NCI-H146 (cell line): ENCODE measurements at regions not wholly inside any gene's neighbourhood (a gene's known extent, or its start where the extent isn't known, plus 50 kb on each side); places are given as distances from the start of the nearest gene placed in this dataset.

Experiments used
- DNase-seq: peaks from one replicate; lab custom pipeline; 2025; lab: John Stamatoyannopoulos, UW

GRCh38 chr20:4095639-4096038 lies 53.0 kb upstream of the SMOX start:
- no peak for DNase-seq

- peak; percentile 28 for DNase-seq
Measured at GRCh38 chr20:4091490-4092479, 56.8 kb upstream of the SMOX start.

GRCh38 chr20:4090756-4091489 lies 57.7 kb upstream of the SMOX start:
- no peak for DNase-seq

GRCh38 chr20:4089756-4090487 lies 58.7 kb upstream of the SMOX start:
- no peak for DNase-seq

GRCh38 chr20:4088766-4089165 lies 59.9 kb upstream of the SMOX start:
- DNase-seq = no peak

- no peak for DNase-seq
Measured at GRCh38 chr20:4087923-4088322, 60.7 kb upstream of the SMOX start.

- no peak for DNase-seq
Measured at GRCh38 chr20:4086771-4087687, 61.6 kb upstream of the SMOX start.

- DNase-seq = no peak
Measured at GRCh38 chr20:4084721-4085120, 63.9 kb upstream of the SMOX start.

- no peak for DNase-seq
Measured at GRCh38 chr20:4084096-4084495, 64.5 kb upstream of the SMOX start.

- DNase-seq = no peak
Measured at GRCh38 chr20:4083098-4083865, 65.3 kb upstream of the SMOX start.

- no peak for DNase-seq
Measured at GRCh38 chr20:4082406-4083097, 66.1 kb upstream of the SMOX start.

- no peak for DNase-seq
Measured at GRCh38 chr20:4081421-4081820, 66.1 kb upstream of the RNF24 start.

- no peak for DNase-seq
Measured at GRCh38 chr20:4076671-4077070, 61.3 kb upstream of the RNF24 start.

- no peak for DNase-seq
Measured at GRCh38 chr20:4076033-4076432, 60.7 kb upstream of the RNF24 start.

- DNase-seq = no peak
Measured at GRCh38 chr20:4074877-4075455, 59.6 kb upstream of the RNF24 start.

GRCh38 chr20:4073852-4074741 lies 58.7 kb upstream of the RNF24 start:
- no peak for DNase-seq

- no peak for DNase-seq
Measured at GRCh38 chr20:4071178-4071693, 55.9 kb upstream of the RNF24 start.
